ENCODE measurements at regions not wholly inside any gene's neighbourhood (a gene's known extent, or its start where the extent isn't known, plus 50 kb on each side); places are given as distances from the start of the nearest gene placed in this dataset.

DNA sequence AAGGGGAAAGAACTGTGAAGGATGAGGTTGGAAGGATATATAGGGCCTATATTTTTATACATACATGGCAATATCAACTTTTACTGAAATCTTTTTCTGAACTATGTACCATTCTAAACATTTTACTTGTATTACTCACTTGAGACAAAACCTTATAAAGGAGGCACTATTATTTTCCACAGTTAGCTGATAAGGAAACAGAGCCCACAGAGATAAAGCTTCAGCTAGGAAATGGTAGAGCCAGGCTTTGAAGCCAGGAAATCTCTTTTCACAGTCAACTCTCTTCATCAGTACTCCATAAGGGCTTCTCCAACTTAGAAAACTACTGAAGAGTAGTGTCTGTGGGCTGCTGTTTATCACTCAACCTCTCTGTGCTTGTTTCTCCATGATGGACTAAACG is 613.7 kb downstream of the PRELID2 start:
- TF ChIP-seq, protein P1, sequence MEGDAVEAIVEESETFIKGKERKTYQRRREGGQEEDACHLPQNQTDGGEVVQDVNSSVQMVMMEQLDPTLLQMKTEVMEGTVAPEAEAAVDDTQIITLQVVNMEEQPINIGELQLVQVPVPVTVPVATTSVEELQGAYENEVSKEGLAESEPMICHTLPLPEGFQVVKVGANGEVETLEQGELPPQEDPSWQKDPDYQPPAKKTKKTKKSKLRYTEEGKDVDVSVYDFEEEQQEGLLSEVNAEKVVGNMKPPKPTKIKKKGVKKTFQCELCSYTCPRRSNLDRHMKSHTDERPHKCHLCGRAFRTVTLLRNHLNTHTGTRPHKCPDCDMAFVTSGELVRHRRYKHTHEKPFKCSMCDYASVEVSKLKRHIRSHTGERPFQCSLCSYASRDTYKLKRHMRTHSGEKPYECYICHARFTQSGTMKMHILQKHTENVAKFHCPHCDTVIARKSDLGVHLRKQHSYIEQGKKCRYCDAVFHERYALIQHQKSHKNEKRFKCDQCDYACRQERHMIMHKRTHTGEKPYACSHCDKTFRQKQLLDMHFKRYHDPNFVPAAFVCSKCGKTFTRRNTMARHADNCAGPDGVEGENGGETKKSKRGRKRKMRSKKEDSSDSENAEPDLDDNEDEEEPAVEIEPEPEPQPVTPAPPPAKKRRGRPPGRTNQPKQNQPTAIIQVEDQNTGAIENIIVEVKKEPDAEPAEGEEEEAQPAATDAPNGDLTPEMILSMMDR (IDR thresholded peaks at IDR 0.05), result no peak
- no peak for TF ChIP-seq POLR2A (IDR thresholded peaks at IDR 0.05)
- WGBS, 4 donors, result 85 to 100% (median 92%) methylated on average over 1 of the region's 1 CpG
- no peaks in the 10 kb centered on the region for H3K9me3 ChIP-seq (replicated peaks in 1 of 3)
- intact Hi-C loops (cut with DNase I), result no loop called here
- H3K36me3 ChIP-seq (replicated peaks in 1 of 2), result no peaks in the 10 kb centered on the region
- no peak overlapping the region for H3K4me3 ChIP-seq
- H3K4me1 ChIP-seq (replicated peaks in 1 of 2), result no peaks in the 10 kb centered on the region
- no peak overlapping the region for H3K27ac ChIP-seq
- H3K27me3 ChIP-seq, result no peaks in the 10 kb centered on the region
- DNase-seq, result no peak

DNA sequence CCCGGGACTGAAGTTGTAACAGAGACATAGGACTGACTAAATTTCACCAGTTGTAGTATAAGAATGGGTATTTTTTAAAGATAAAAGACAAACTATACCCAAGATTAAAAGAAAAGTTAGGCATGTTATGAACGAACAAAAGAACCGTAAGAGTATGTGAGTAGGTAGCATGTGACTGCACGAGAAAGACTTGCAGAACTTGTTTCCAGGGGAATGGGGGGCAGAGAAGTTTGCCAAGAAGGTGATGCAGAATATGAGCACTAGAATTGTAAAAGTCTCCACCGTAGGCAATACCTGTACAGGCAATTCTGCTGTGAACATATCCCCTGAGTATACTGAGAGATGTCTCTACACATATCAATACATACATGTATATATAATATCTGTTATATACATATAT is 614.7 kb downstream of the PRELID2 start:
- WGBS, 4 donors, result 74 to 89% (median 81%) methylated on average over 5 of the region's 5 CpGs
- intact Hi-C loops (cut with DNase I), result no loop called here
- Histone ChIP-seq H3K4me1 (replicated peaks in 1 of 2) (no peaks in the 10 kb centered on the region), H3K36me3 (replicated peaks in 1 of 2) (no peaks in the 10 kb centered on the region), H3K27ac (no peak overlapping the region), H3K9me3 (replicated peaks in 1 of 3) (no peaks in the 10 kb centered on the region), H3K27me3 (no peaks in the 10 kb centered on the region), H3K4me3 (no peak overlapping the region)
- TF ChIP-seq, protein P1 (IDR thresholded peaks at IDR 0.05), result no peak
- no peak for TF ChIP-seq POLR2A (IDR thresholded peaks at IDR 0.05)
- DNase-seq, result no peak

DNA sequence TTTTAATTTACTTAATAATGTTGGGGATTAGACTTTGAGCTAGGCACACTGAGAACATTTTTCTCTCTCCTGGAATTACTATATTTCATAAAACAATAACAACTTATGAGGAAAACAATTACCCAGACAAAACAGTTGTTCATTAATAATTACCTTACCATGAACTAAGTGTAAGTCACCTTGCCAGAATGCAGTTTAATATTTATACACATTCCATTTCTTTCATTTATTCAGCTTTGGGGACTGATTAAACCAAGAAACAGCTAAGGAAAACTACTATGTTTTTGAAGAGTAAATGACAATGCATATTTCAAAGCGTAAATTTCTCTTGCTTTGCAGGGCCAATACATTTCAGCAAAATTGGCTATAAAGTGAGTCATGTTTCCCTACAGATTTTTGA is 616.2 kb downstream of the PRELID2 start:
- intact Hi-C loops (cut with DNase I), result no loop called here
- 78 to 93% (median 82%) methylated on average over 1 of the region's 1 CpG for WGBS, 4 donors

DNA sequence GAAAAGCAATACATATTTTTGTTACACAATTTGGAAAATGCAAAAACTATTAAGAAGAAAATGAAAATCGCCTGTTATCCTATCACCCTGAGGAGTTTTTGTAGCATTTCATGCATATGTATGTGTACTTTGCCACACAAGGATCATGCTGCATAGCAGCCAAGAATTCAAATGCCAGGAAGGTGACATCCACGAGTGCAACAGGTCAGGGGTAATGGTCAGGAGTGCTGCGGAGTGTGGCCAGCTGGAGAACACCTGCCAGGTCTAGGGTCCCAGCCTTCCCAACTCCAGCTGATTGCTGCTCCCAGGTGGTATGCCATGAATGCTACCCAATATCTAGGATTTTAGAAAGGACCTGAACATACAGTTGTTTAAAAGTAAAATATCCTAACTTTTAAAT is 617.1 kb downstream of the PRELID2 start:
- intact Hi-C loops (cut with DNase I), result no loop called here
- Histone ChIP-seq H3K4me3 (no peak overlapping the region), H3K27me3 (no peaks in the 10 kb centered on the region), H3K4me1 (replicated peaks in 1 of 2) (no peaks in the 10 kb centered on the region), H3K27ac (no peak overlapping the region), H3K9me3 (replicated peaks in 1 of 3) (no peaks in the 10 kb centered on the region), H3K36me3 (replicated peaks in 1 of 2) (no peaks in the 10 kb centered on the region)
- TF ChIP-seq POLR2A (IDR thresholded peaks at IDR 0.05), result no peak
- TF ChIP-seq, protein P1 (IDR thresholded peaks at IDR 0.05), result no peak
- 49 to 62% (median 57%) methylated on average over 3 of the region's 3 CpGs for WGBS, 4 donors
- DNase-seq, result no peak

More for the DNA sequence above, 616.2 kb downstream of the PRELID2 start:
- H3K27ac ChIP-seq, result no peak overlapping the region
- DNase-seq, result no peak
- no peaks in the 10 kb centered on the region for H3K9me3 ChIP-seq (replicated peaks in 1 of 3)
- no peaks in the 10 kb centered on the region for H3K4me1 ChIP-seq (replicated peaks in 1 of 2)
- no peak overlapping the region for H3K4me3 ChIP-seq
- no peaks in the 10 kb centered on the region for H3K27me3 ChIP-seq
- TF ChIP-seq, protein P1 (IDR thresholded peaks at IDR 0.05), result no peak
- no peak for TF ChIP-seq POLR2A (IDR thresholded peaks at IDR 0.05)
- no peaks in the 10 kb centered on the region for H3K36me3 ChIP-seq (replicated peaks in 1 of 2)
